ENCODE measurements at regions not wholly inside any gene's neighbourhood (a gene's known extent, or its start where the extent isn't known, plus 50 kb on each side); places are given as distances from the start of the nearest gene placed in this dataset.

DNA sequence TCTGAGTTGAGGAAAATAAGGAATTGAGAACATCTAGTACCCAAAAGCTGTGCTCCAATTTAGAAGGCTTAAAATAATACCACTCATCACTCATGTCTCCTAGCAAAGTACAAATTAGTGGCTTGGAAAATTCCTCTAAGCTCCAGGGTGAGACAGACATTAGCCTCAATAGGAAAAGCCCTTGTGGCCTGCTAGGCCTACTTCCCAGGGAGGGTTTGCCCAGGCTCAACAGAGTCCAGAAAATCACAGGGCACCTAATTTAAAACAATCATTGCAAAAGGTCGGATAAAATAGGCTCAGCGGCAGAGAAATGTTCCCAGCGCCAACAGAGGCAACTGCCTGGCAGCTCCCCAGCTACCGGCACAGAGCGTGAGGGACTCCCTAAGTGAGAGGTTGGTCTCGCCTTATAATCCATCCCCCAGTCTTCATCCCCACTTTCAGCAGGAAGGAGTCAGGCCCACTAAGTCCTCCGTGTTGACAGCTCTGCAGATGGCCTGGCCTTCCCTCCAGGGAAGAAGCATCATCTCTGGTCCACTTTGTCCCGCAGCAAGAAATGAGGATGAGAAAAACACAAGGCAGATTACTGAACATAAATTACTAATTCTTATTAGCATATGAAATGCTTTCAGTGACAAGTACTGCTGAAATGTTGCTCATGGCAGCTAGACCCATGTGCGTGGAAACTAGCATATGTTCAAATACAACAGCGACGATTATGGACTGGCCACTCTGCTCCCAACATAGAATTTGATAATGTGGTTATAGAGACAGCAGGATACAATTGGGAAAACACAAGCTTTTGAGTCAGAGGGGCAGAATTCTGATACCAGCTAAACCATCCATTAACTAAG, 1177.7 kb upstream of the AUTS2 start:
- H3K14ac ChIP-seq (replicated peaks; ENCODE audit: low read depth, low read length), result no peak overlapping the region
- no peak for ATAC-seq (ENCODE audit: low read depth)
- intact Hi-C loops (cut with micrococcal nuclease), result no loop called here
- no peak overlapping the region for H2BK5ac ChIP-seq (ENCODE audit: low read depth, low read length, poor library complexity, severe bottlenecking)
- H4K5ac ChIP-seq (ENCODE audit: low read depth, low read length), result no peak overlapping the region
- H3K27me3 ChIP-seq (ENCODE audit: control insufficient read depth, insufficient read depth, low read length), result no peaks in the 10 kb centered on the region
- 0% methylated on average over 1 of the region's 11 CpGs; no CpG with 5 or more reads in 1 of the 2 experiments for WGBS, 2 experiments (ENCODE audit: extremely low coverage in 2 of 2, insufficient read length in 1 of 2)
- no peak for DNase-seq
- peaks cover 12% of the 10 kb centered on the region for H3K9me3 ChIP-seq (ENCODE audit: control insufficient read depth, insufficient read depth, low read length)
- no peaks in the 10 kb centered on the region for H3K79me1 ChIP-seq (ENCODE audit: low read depth in 1 of 2, low read length in 2 of 2)
- no peak overlapping the region for H3K4ac ChIP-seq (ENCODE audit: low read depth, low read length)
- TF ChIP-seq SMC3 (IDR thresholded peaks at IDR 0.05; ENCODE audit: low read depth, low read length) (no peak), NFE2L2 (IDR thresholded peaks at IDR 0.05; ENCODE audit: low read depth, low read length) (no peak)
- H2AK9ac ChIP-seq (replicated peaks; ENCODE audit: low read depth, low read length, poor library complexity), result no peak overlapping the region
- H3K27ac ChIP-seq (ENCODE audit: insufficient read depth, low read length), result no peak overlapping the region
- H2AFZ ChIP-seq (replicated peaks; ENCODE audit: low read length, poor library complexity), result no peak overlapping the region
- no peak overlapping the region for H3K56ac ChIP-seq (ENCODE audit: extremely low read depth, insufficient read depth, low read length)
- no peaks in the 10 kb centered on the region for H3K4me1 ChIP-seq (ENCODE audit: control insufficient read depth, insufficient read depth, low read length)
- no peak overlapping the region for H2BK20ac ChIP-seq (ENCODE audit: low read depth, low read length)
- no peak overlapping the region for H4K91ac ChIP-seq (ENCODE audit: insufficient read depth, low read depth, low read length)
- H3K18ac ChIP-seq (ENCODE audit: low read depth, low read length), result no peak overlapping the region
- BruUV-seq (replicated peaks), result no TSS peak
- no peak overlapping the region for H3K23ac ChIP-seq (ENCODE audit: low read depth, low read length)
- no peaks in the 10 kb centered on the region for H3K36me3 ChIP-seq (ENCODE audit: control insufficient read depth, insufficient read depth, low read length)
- CTCF ChIA-PET, result interaction anchor here (0.6 kb wide), 1 partner anchor 1863 kb away, joined by 3 read pairs; no protein-coding TSS in a partner anchor
- H3K4me2 ChIP-seq (ENCODE audit: low read depth, low read length), result no peak overlapping the region
- dilution Hi-C loops (cut with HindIII; ENCODE audit: low sequenced_read_pairs, unreplicated experiment), result no loop called here
- H2AK5ac ChIP-seq (ENCODE audit: low read depth, low read length), result no peak overlapping the region
- no peak overlapping the region for H4K8ac ChIP-seq (ENCODE audit: low read depth in 2 of 2, low read length in 2 of 2)
- no peaks in the 10 kb centered on the region for H4K20me1 ChIP-seq (ENCODE audit: insufficient read depth, low read length)
- no peak overlapping the region for H2BK15ac ChIP-seq (ENCODE audit: low read depth, low read length)
- H3K4me3 ChIP-seq (ENCODE audit: insufficient read depth, low read depth, low read length), result no peak overlapping the region
- no peak overlapping the region for H2BK120ac ChIP-seq (ENCODE audit: low read depth, low read length)
- in situ Hi-C loops (cut with MboI; ENCODE audit: low sequenced_read_pairs), result no loop called here
- POLR2A ChIA-PET (ENCODE audit: unreplicated experiment), result no interaction called here
- H3K9ac ChIP-seq (ENCODE audit: low read depth, low read length), result no peak overlapping the region
- H3K9me1 ChIP-seq (ENCODE audit: insufficient read depth, low read length), result no peaks in the 10 kb centered on the region

Data from IMR-90 (cell line).